NOMO-1 treated with DMSO at 0.1 percent for 48 hours (cell line): ENCODE measurements at regions not wholly inside any gene's neighbourhood (a gene's known extent, or its start where the extent isn't known, plus 50 kb on each side); places are given as distances from the start of the nearest gene placed in this dataset.

Experiments
- DNase-seq: peaks from one replicate; lab custom pipeline; 2025; ENCODE audit not compliant: unreplicated experiment; lab: John Stamatoyannopoulos, UW

DNA sequence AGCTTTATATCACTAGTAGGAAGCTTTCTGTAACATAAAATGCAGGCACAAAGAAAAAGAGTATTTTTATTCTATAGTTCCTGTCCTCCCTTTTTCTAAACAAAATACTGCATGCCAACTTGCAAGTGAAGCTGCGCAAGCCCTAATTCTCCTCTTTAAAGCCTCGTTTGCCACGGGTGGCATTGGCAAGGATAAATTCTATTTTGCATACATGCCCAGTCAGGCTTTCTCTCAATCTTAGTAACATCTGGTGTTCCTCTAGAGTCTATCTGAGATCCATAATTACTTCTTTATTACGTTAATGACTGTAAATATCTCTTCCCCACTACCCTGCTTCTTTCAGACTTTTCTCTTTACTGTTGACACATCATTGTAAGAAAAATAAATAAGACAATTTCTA is 97.1 kb upstream of the DAAM1 start:
- DNase-seq = no peak

DNA sequence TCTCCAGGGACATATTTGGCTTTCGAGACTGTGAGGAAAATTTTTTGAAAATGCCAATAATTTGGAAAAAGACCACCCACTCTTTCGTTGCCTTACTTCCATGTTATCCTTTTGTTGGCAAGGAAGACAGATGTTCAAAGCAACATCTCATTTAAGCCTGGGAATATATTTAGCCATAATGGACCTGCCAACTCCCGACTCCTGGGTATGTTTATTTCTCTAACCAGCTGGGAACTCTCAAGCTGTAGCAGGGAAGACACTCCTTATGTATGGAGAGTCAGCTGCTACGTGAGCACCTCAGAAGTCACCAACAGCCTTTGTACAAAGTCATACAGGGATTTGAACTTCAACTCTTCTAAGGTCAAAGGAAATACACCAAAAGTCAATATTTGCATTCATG is 96.5 kb upstream of the DAAM1 start:
- no peak for DNase-seq

DNA sequence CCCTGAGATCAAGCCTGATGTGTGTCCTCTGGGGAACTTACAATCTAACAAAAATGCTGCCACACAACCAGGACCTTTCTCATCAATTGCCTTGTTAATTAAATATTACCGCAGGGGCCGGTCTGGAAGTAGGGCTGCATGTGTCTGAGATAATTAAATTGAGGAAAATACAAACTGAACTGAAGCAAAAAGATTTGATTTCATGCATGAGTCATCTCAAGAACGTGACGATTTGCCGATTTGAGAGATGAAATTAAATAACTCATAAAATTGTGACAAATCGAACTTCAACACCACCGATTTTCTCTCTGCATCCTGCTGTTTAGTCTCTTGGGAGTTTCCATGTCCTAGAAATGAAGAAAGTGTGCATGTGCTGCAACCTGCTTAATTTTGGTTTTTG is 94.6 kb upstream of the DAAM1 start:
- no peak for DNase-seq

DNA sequence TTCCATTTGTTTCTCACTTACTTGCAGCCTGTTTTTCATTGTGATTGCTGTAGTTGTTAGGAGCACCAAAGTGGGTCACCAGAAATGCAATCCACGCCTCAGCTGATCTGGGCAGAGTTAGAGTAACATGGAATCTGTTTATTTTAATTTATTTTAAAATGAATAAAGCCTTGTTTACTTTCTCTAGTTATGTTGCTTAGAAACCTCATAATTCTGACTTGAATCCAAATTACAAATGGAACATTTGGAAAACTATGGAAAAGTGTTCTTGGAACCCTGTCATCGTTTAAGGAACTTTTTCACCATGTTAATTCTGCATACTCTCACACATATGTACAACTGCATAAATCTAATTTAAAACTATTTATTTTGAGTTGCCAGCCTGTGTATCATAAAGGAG is 92.2 kb upstream of the DAAM1 start:
- DNase-seq = no peak

DNA sequence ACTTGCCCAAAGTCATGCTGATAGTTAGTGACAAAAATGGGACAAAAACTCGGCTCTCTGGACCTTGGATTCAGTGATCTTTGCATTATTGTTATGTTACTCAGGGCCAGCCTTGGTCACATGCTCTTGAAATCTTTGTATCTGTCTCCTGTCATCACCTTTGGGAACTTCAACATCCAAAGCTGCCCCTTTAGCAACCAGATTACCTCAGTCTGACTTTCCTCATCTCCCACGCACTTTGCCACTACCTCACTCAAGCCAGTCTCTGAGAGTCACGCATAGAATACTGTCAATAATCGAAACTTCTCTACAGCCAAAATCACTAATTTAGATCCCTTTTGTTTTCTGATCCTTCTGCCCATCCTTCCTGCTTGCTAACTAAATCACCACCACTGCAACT is 90.8 kb upstream of the DAAM1 start:
- DNase-seq = no peak

DNA sequence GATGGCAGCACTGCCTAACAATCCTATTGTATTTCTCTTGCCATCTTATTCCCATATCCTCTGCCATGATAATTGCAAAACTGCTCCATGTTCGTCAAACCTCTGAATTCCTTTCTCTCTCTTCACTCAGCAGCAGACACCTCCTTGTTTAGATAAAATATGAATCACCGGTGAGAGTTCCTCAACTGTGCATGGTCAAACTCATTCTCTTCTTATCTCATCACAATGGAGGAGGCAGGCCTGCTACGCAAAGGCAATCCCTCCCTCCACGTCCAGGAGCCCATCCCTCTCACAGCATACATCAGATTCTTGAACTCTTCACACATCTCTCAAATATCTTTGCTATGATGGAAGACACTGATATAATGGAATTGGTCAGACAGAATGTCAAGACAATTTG is 90.1 kb upstream of the DAAM1 start:
- DNase-seq = no peak

DNA sequence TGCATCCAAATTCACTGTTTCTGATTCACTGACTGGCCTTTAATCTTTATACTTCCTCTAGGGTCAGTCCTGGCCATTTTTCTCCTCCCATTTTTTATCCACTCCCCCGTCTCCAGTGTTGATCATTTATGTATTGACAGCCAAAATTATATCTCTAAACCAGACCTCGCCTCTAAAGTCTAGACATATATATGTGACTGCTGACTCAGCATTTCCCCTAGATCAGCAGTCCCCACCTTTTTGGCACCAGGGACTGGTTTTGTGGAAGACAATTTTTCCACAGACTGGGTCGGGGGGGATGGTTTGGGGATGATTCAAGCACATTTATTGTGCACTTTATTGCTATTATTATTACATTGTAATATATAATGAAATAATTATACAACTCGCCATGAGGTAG is 88.3 kb upstream of the DAAM1 start:
- DNase-seq = no peak

DNA sequence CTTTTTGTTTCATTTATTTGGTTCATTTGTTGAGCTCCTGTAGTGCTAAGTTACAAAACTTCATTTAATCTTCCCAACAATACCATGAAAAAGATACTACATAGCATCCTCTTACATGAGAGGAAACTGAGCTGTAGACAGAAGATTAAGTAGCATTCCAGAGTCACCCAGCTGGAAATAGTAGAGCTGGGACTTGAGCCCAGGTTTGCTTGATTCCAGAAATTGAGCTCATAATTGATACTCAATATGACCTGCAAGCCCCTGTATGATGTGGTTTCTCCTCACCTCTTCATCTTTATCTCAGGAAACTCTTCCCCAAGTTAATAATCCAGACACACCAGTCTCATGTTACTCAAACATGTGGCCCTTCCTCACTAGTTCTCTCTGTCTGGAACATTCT is 87.0 kb upstream of the DAAM1 start:
- DNase-seq = no peak

DNA sequence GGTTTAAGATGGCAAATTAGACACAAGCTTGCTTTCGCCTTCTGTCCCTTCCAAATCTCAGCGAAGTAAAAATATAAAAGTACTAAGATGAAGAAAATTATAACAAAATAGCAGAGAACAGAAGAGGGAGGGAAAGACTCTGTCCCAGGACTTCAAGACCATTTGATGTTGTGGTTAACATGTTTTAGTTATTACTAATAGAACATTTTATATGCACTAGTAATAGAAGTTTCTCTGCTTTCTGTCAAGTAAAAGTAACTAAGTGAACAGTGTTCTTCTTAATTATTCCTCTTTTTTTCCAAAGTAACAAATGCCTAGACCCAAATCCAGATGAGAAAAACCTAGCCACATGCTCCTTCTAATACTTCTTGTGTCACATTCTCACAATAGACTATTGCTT is 85.1 kb upstream of the DAAM1 start:
- no peak for DNase-seq

DNA sequence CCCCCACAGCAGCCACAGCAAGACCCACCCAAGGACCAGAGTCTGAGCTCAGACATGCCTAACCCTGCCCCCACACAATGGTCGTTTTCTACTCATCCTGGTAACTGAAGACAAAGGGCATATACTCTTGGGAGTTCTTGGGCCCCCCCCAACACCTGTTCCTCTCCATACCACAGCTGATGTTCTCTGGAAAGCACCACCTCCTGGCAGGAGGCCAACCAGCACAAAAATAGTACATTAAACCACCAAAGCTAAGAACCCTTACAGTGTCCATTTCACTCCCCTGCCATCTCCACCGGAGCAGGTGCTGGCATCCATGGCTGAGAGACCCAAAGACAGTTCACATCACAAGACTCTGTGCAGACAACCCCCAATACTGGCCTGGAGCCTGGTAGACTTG is 80.6 kb upstream of the DAAM1 start:
- no peak for DNase-seq

DNA sequence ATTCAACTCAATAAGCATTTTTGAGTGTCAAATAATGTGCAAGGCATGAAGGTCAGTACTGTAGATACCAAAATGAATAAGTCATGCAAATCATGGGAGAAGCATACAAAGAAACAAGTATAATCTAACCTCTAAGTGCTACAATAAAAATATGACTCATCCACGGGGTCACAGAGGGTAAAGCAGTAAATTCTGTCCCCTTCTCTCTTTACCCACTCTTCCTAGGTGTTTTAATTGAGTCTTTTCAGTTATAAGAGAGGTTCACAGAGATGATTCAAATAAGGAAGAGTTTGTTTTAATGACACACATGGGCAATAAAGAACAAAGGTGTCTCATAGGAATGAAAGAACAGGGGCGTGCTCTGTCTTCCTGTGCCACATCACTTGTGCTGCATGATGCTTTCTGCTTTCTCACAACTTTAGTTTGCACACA is 71.5 kb upstream of the DAAM1 start:
- no peak for DNase-seq

DNA sequence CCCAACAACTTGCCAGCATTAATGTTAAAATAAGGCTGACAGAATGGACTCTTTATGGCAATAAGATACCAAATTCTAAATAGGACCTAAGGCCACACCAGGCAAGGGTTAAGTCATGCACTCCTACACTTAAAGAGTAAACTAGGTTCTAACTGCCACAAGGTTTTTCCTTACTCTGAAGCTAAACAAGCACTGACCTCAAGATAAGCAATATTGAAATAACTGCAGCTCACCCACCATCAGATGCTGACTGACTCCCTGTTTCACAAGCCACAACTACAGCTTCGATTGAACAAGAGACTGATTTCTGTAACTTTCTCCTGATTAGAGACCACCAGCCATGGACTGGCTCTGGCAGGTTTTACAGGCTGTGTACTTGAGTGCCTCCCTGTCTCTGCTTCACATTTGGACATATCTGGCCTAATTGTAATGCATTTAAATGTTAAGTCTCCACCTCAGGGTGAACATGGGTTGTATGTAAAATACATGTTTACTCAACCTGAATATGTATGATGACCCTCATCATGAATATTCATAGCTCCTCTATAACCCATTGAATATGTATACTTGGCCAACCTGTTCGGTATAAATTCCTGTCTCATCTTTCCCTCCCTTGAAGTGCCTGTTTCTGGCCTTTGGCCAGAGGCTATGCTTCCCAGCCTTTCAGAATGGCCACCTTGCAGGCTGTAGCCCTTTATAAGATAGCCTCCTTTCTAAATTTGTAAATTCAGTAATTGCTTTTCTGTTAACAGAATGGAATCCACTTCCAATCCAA is 70.5 kb upstream of the DAAM1 start:
- no peak for DNase-seq

DNA sequence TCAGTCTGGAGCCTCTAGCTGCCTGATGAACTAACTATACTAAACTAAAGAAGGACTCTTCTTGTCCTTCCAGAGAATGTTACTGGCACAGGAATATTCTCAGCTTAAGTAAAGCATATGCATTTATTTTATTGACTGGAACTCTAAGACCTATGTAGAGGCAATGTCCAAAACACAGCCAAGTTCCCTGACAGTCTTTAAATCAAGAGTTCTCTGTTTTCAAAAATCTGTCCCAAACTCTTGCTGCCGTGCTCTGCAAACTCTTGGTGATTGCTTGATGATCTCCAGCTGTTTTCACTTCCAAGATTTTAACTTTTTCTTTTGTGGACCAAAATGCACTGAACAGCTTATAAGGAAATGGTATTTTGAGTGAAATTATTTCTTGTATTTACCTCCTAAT is 67.5 kb upstream of the DAAM1 start:
- DNase-seq = no peak

DNA sequence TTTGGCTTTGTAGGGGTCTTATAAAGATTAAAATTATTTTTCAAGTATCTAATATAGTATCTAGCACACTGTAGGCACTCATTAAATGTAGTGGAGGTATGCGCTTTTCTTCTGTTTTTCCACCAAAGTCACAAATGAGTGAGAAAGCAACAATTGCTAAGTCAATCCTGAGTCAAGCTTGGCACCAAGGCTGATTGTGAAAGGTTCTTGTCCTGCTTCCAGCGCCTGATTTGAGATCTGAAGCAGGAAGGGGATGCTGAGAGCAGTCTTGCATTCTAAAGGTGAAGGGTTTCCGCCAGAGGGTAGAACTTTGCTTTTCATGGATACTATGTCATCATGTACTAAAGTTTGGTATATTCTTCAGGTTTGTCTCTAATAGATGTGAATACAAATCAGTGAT is 64.9 kb upstream of the DAAM1 start:
- no peak for DNase-seq

DNA sequence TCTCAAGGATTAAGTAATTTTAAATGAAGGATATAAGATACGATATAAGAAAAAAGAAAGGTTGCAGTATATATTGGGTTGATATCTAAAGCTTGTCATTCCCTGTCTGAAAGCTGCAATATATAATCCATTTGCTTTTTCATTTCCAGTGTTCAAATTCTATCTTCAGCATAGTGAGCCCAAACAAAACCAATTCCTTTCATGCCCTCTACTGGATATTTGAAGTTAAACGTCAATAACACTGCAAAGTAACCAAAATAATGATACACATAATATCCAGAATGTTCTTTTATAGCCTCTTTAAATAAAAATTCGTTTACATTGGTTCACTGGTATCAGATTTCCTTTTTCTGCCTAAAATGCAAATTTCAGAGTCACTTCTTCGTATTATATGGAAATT is 64.5 kb upstream of the DAAM1 start:
- no peak for DNase-seq

DNA sequence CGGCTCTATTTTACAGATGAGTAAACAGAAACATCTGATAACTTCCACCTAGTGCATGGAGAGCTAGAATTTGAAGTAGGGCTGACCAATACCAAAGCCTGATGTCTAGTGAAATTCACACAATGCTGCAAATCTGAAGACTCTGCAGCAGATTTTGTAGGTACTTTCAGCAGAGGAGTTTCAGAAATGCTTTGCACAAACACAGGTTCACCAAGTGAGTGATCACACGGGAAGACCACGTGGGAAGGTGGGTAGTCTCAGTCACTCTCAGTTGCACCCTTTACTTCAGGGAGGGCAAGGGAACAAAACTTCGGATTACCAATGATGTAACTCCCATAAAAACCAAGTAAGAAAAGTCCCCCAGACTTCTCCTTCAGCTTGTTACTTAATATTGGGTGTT is 63.3 kb upstream of the DAAM1 start:
- DNase-seq = no peak

DNA sequence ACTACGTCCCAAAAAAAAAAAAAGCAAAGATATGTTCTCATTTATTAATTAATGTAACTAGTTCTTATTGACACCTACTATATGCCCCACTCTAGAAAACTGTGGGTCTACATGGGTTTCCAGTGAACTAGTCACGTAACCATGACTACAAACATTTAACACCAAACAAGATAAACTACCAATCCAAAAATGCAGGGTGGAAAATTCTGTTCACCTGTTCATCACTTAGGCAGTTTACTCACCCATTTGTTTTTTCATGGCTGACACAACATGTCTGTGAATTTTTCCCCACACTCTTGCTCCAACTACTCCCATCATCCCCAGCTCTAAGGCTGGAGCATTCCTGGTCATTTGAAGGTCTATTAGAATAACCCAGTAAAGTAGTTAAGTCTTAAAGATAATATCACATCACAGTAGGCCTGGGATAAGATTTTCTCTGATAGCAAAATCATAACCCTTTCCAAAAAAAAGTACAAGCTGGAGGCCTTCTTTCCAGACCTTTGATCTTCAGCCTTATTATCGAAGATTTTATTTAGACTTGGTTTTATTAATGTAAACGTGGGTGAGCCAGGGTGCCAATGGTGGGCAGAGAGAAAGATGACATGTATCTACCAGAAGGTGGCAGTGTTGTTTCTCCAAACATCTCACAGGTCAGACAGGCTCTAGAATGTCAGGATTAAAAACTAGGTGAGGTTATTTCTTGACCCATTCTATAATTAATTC is 61.6 kb upstream of the DAAM1 start:
- peak; percentile 56 for DNase-seq

DNA sequence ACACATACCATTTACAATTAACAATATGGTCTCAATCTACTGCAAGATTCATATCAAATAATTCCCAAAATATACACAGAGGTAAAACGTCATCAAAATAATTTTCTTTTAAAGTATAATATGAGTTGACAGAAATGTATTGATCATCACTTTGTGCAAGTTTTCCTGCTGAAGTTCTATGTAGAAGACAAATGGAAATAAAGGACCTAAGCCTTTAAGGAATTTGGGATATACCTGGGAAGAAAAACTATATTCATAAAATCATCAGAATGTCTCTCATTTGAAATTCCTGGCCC is 61.1 kb upstream of the DAAM1 start:
- no peak for DNase-seq

DNA sequence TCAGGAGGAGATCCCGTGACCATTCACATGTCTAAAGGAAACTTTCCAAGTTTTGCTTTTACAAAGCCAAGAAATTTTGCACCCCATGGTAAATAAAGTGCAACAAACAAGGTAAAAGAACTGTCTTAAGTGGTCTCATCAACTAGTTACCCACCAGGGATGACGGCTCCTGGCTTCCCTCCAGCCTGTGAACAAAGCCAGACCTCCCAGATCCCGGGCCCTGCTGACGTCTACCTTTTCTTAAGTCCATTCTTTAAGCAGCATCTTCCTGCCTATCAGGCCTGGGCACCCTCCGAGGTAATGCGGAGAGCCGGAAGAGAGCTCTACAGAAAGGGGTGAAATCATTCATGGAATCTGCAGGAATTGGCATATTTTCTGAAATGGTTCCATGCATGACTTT is 58.0 kb upstream of the DAAM1 start:
- no peak for DNase-seq

DNA sequence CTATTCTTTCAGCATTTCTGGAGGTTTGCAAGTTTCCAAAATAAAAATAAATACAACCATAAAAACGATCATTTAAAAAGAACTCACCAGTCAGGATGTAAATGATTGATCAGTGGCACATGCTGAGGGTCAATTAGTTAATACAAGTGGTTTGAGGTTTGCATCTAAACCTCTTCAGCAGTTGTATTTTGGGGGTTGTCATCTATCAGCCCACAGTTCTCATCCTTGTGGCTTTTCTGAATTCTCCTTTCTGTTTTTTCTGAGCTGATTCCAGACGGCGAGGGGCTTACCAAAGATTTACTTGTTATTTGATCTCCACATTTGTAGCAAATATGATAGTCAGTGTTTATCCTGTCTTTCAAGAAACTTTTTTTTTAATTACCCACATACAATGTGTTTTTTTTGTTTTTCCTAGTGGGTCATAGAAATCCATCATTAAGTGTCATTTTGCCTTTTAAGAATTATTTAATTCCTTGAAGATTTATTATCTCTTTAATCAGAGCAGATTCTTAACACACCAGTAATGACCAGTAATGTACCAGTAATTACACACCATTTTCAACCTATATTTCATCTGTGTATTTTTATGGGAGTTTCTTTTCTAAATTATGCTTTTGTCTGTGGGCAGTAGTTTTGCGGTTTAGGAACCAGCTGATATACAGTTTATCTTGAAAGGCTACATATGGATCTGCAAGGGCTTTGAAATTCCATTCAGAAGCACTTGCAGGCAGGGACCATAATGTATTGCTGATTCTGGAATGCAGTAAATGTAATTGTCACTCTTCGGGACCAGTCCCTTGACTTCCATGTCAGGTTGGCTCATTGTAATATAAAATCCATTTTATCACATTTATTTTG is 56.3 kb upstream of the DAAM1 start:
- DNase-seq = no peak

DNA sequence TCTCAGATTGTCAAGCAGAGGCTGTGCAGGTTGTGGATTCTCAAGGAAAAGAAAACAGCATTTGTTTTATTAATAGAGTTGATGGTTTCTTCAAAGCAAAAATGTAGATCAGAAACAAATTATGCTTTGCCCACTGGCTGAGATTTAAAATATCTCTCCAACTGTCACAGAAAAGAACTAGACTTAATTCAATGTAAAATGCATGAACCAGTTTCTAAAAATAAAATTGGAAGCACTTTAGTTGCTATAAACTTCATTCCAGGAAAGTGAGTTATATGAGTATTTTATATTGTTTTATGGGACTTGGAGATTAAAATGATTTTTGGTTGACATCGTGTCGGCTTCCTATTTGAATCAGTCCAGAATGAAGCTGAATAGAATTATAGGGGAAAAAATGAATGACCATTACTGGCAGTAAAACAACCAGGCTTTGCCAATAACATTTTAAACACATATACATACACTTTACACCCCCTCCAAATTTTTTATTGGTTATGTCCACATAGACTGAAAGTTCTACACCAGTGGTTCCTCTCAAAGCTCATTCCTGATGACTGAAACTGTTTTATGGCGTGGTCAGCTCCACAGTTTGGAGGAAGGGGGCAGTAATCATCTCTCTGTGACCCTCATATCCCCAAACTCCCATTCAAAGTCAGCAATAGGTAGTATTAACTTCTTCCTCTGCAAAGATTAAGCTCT is 55.5 kb upstream of the DAAM1 start:
- peak; percentile 14 for DNase-seq

DNA sequence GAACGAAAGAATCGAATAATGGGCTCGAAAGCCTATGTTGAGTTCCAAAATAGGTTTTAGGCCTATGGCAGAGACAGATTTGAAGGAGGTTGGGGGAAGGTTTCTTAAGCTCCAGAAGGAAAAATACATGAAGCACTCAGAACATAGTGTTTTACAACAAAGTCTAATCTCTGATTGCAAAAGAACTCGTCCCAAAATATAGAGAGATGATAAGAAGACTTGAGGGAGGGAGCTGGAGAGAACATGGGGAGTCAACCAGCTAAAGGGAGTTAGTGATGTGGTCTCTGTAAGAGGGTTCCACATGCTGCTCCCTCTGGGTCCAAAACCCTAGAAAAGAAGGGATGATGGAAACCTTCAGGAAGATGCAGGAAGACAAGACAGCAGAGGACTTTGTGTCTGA is 54.8 kb upstream of the DAAM1 start:
- DNase-seq = no peak
